MCF 10A (cell line): ENCODE measurements at regions not wholly inside any gene's neighbourhood (a gene's known extent, or its start where the extent isn't known, plus 50 kb on each side); places are given as distances from the start of the nearest gene placed in this dataset.

Source experiments
- BruUV-seq: library from RNA; stranded (reverse); fragments of 400-500 nt; replicated peaks from 2 replicates; lab custom pipeline; 2021; lab: Mats Ljungman, UMichigan
- CTCF ChIA-PET: fragments of 300-600 bp; sonication (Branson Sonifier 250); formaldehyde crosslinking; extraction: SDS; loops from one replicate; lab custom pipeline; 2021; ENCODE audit warnings: antibody characterized with exemption, inconsistent platforms; lab: Yijun Ruan, JAX
- POLR2A ChIA-PET: fragments of 300-600, 350-650 bp; sonication (Branson Sonifier 250); formaldehyde crosslinking; extraction: SDS; loops from one replicate; lab custom pipeline; 2020; ENCODE audit warnings: antibody characterized with exemption, inconsistent platforms; lab: Yijun Ruan, JAX
- DNase-seq: peaks from one replicate; pipeline ENCODE4 v3.0.0-alpha.2; 2018; ENCODE audit not compliant: unreplicated experiment
- H3K27ac Mint-ChIP-seq: one replicate; pipeline ENCODE4 v1.8.0; 2022; ENCODE audit warnings: mild to moderate bottlenecking, low read depth, mixed read lengths; ENCODE audit not compliant: unreplicated experiment
- H3K27me3 Mint-ChIP-seq: one replicate; pipeline ENCODE4 v1.8.0; 2022; ENCODE audit warnings: mixed read lengths; ENCODE audit not compliant: insufficient read depth, unreplicated experiment
- H3K36me3 Mint-ChIP-seq: one replicate; pipeline ENCODE4 v1.8.0; 2022; ENCODE audit warnings: mild to moderate bottlenecking, moderate library complexity, mixed read lengths; ENCODE audit not compliant: insufficient read depth, unreplicated experiment
- H3K4me1 Mint-ChIP-seq: one replicate; pipeline ENCODE4 v1.8.0; 2022; ENCODE audit warnings: mixed read lengths; ENCODE audit not compliant: insufficient read depth, unreplicated experiment
- H3K4me3 Mint-ChIP-seq: one replicate; pipeline ENCODE4 v1.8.0; 2022; ENCODE audit warnings: mild to moderate bottlenecking, moderate library complexity, mixed read lengths; ENCODE audit not compliant: unreplicated experiment
- H3K9me3 Mint-ChIP-seq: one replicate; pipeline ENCODE4 v1.8.0; 2022; ENCODE audit warnings: mixed read lengths; ENCODE audit not compliant: unreplicated experiment
- CTCF ChIP-seq: fragments of 200-600 bp; IDR thresholded peaks from one replicate; pipeline ENCODE4 v1.8.0; 2022; ENCODE audit warnings: antibody characterized with exemption, mild to moderate bottlenecking; ENCODE audit not compliant: unreplicated experiment
- intact Hi-C: fragments of 100-400 bp; cut with micrococcal nuclease; formaldehyde crosslinking; loops from 2 replicates; pipeline ENCODE4 v1.14.1; 2022

DNA sequence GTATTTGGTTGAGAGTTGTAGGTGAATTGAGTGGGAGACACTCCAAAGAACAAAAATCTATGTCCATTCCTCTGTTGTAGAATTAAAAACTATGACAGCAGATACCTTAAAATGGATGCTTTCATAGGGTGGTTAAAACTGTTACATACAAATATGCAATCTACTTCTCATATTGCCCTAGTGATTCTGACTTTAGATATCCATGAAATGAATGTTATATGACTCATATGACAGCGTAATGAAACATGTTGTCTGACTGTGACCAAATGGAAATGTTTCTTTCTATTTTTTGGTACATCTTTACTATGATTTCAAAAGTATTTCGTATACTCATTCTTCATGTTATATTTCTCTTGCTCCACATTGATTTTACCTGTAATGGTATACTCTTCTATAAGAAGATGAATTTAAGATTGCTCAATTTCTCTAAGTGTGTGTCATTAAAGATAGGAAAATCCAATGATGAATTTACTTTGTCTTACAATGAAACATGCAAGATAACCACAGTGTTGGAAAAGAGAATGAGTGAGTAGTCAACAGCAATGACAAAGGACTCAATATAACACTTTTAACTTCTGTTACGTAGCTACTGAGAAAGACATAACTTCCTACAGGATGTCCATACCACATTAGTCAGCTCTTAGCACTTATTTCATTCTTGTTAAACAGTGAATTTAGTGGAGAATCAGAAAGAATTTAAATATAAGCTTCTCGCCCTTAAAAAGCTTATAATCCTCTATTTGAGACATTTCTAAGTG, 79.3 kb upstream of the LSAMP start:
- no peaks in the 10 kb centered on the region for H3K4me1 Mint-ChIP-seq
- no peak overlapping the region for H3K4me3 Mint-ChIP-seq
- no peak for DNase-seq
- no peaks in the 10 kb centered on the region for H3K36me3 Mint-ChIP-seq
- no peak overlapping the region for H3K27ac Mint-ChIP-seq
- TF ChIP-seq CTCF: no peak
- BruUV-seq: no TSS peak
- H3K27me3 Mint-ChIP-seq: peaks cover 30% of the 10 kb centered on the region
- intact Hi-C loops: no loop called here
- no peaks in the 10 kb centered on the region for H3K9me3 Mint-ChIP-seq
- CTCF ChIA-PET: no interaction called here
- POLR2A ChIA-PET: no interaction called here

GRCh38 chr3:116552246-116552645, 107.0 kb upstream of the LSAMP start:
- no peak overlapping the region for H3K27ac Mint-ChIP-seq
- POLR2A ChIA-PET: no interaction called here
- H3K27me3 Mint-ChIP-seq: no peaks in the 10 kb centered on the region

GRCh38 chr3:116553355-116553754, 108.1 kb upstream of the LSAMP start:
- TF ChIP-seq CTCF: no peak
- no peak for DNase-seq
- ChIA-PET CTCF (no interaction called here), POLR2A (no interaction called here)
- intact Hi-C loops: no loop called here
- Mint-ChIP-seq H3K9me3 (no peaks in the 10 kb centered on the region), H3K4me3 (no peak overlapping the region), H3K4me1 (no peaks in the 10 kb centered on the region), H3K36me3 (no peaks in the 10 kb centered on the region), H3K27me3 (no peaks in the 10 kb centered on the region), H3K27ac (no peak overlapping the region)
- BruUV-seq: no TSS peak

More at GRCh38 chr3:116552246-116552645, 107.0 kb upstream of the LSAMP start:
- BruUV-seq: no TSS peak
- DNase-seq: no peak
- no peaks in the 10 kb centered on the region for H3K36me3 Mint-ChIP-seq
- intact Hi-C loops: no loop called here
- no peaks in the 10 kb centered on the region for H3K9me3 Mint-ChIP-seq
- H3K4me3 Mint-ChIP-seq: no peak overlapping the region
- no peak for TF ChIP-seq CTCF
- CTCF ChIA-PET: no interaction called here
- no peaks in the 10 kb centered on the region for H3K4me1 Mint-ChIP-seq

DNA sequence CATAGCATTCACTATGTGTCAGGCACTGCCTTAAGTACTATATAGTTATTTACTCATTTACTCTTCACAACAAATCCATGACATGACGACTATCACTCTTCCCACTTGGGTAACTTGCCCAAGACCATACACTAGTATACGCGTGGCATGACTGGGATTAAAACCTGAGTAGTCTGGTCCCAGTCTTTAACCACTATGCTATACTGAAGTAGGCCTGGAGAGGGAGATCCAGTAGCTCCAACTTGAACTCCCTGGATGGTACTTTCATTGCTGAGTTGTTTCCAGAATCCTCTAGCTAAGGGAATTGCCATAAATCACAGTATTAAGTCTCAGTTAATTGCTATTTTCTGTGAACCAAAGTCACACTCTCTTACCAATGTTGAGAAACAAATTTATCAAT, 116.2 kb upstream of the LSAMP start:
- no peak for TF ChIP-seq CTCF
- H3K4me1 Mint-ChIP-seq: no peaks in the 10 kb centered on the region
- DNase-seq: no peak
- no peak overlapping the region for H3K4me3 Mint-ChIP-seq
- no peak overlapping the region for H3K27ac Mint-ChIP-seq
- H3K36me3 Mint-ChIP-seq: no peaks in the 10 kb centered on the region
- no peaks in the 10 kb centered on the region for H3K27me3 Mint-ChIP-seq
- intact Hi-C loops: no loop called here
- no peaks in the 10 kb centered on the region for H3K9me3 Mint-ChIP-seq
- ChIA-PET CTCF (no interaction called here), POLR2A (no interaction called here)
- BruUV-seq: no TSS peak
